Upper lobe of right lung (tissue), 1 donor: ENCODE measurements at regions not wholly inside any gene's neighbourhood (a gene's known extent, or its start where the extent isn't known, plus 50 kb on each side); places are given as distances from the start of the nearest gene placed in this dataset.

ENCODE experiments used
- ATAC-seq: fragments of 200-7000 bp; cut with Tn5 transposase; one replicate; pipeline ENCODE4 v1.9.1; 2020; ENCODE audit warnings: mild to moderate bottlenecking, moderate library complexity
- DNase-seq: peaks from one replicate; pipeline ENCODE4 v3.0.0-alpha.2; 2020
- H3K27ac ChIP-seq: fragments of 200-600 bp; one replicate; pipeline ENCODE4 v1.8.0; 2022
- H3K27me3 ChIP-seq: fragments of 200-600 bp; one replicate; pipeline ENCODE4 v1.8.0; 2022; ENCODE audit warnings: mild to moderate bottlenecking
- H3K36me3 ChIP-seq: fragments of 200-600 bp; one replicate; pipeline ENCODE4 v1.8.0; 2022
- H3K4me1 ChIP-seq: fragments of 200-600 bp; one replicate; pipeline ENCODE4 v1.8.0; 2022
- H3K4me3 ChIP-seq: fragments of 200-600 bp; one replicate; pipeline ENCODE4 v1.8.0; 2022; ENCODE audit warnings: mild to moderate bottlenecking
- H3K9me3 ChIP-seq: fragments of 200-600 bp; one replicate; pipeline ENCODE4 v1.8.0; 2022
- CTCF ChIP-seq: fragments of 200-600 bp; IDR thresholded peaks from one replicate; pipeline ENCODE4 v1.8.0; 2022; ENCODE audit warnings: antibody characterized with exemption
- intact Hi-C: fragments of 100-400 bp; cut with DNase I; formaldehyde crosslinking; loops from one replicate; pipeline ENCODE4 v1.11.0; 2022
- donor health status: DM: no; HTN: yes; CAD: no; lungs with severe emphysema.

GRCh38 chr5:124692950-124693349, 53.5 kb downstream of the ZNF608 start:
- no peak for ATAC-seq
- Histone ChIP-seq H3K4me3 (no peak overlapping the region), H3K4me1 (peaks cover 18% of the 10 kb centered on the region), H3K9me3 (no peaks in the 10 kb centered on the region), H3K36me3 (no peaks in the 10 kb centered on the region), H3K27me3 (no peaks in the 10 kb centered on the region), H3K27ac (no peak overlapping the region)
- no peak for DNase-seq
- no peak for TF ChIP-seq CTCF
- intact Hi-C loops, result no loop called here

- H3K9me3 ChIP-seq, result no peaks in the 10 kb centered on the region
- no peak for ATAC-seq
- intact Hi-C loops, result no loop called here
- DNase-seq, result no peak
- no peaks in the 10 kb centered on the region for H3K36me3 ChIP-seq
- TF ChIP-seq CTCF, result no peak
- no peak overlapping the region for H3K4me3 ChIP-seq
- H3K27me3 ChIP-seq, result no peaks in the 10 kb centered on the region
- H3K4me1 ChIP-seq, result peaks cover 16% of the 10 kb centered on the region
- H3K27ac ChIP-seq, result no peak overlapping the region
Observed at GRCh38 chr5:124692324-124692723, 54.1 kb downstream of the ZNF608 start.

GRCh38 chr5:124689653-124690052, 56.8 kb downstream of the ZNF608 start:
- Histone ChIP-seq H3K36me3 (no peaks in the 10 kb centered on the region), H3K9me3 (no peaks in the 10 kb centered on the region), H3K27ac (no peak overlapping the region), H3K4me1 (peaks cover 15% of the 10 kb centered on the region), H3K4me3 (no peak overlapping the region), H3K27me3 (no peaks in the 10 kb centered on the region)
- intact Hi-C loops, result no loop called here
- ATAC-seq, result no peak
- no peak for DNase-seq
- TF ChIP-seq CTCF, result no peak

GRCh38 chr5:124686239-124687004, 60.0 kb downstream of the ZNF608 start:
- intact Hi-C loops, result no loop called here
- peaks cover 11% of the 10 kb centered on the region for H3K4me1 ChIP-seq
- no peak for DNase-seq
- TF ChIP-seq CTCF, result no peak
- no peak overlapping the region for H3K27ac ChIP-seq
- no peak for ATAC-seq
- no peaks in the 10 kb centered on the region for H3K9me3 ChIP-seq
- H3K27me3 ChIP-seq, result no peaks in the 10 kb centered on the region
- no peaks in the 10 kb centered on the region for H3K36me3 ChIP-seq
- no peak overlapping the region for H3K4me3 ChIP-seq

- peaks cover 11% of the 10 kb centered on the region for H3K4me1 ChIP-seq
- H3K4me3 ChIP-seq, result no peak overlapping the region
- H3K9me3 ChIP-seq, result no peaks in the 10 kb centered on the region
- DNase-seq (no peak), ATAC-seq (no peak)
- no peaks in the 10 kb centered on the region for H3K36me3 ChIP-seq
- H3K27me3 ChIP-seq, result no peaks in the 10 kb centered on the region
- H3K27ac ChIP-seq, result no peak overlapping the region
- no peak for TF ChIP-seq CTCF
- intact Hi-C loops, result no loop called here
Observed at GRCh38 chr5:124685404-124685930, 61.0 kb downstream of the ZNF608 start.
